ENCODE measurements at regions not wholly inside any gene's neighbourhood (a gene's known extent, or its start where the extent isn't known, plus 50 kb on each side); places are given as distances from the start of the nearest gene placed in this dataset.
A peak's percentile ranks its signal among the peaks of the same experiment; 100 is the strongest.

GRCh38 chr12:111310076-111310870 is 58.6 kb downstream of the PHETA1 start:
- DNase-seq (ENCODE audit: low read depth, low spot score): no peak

GRCh38 chr12:111309584-111309983 is 59.3 kb downstream of the PHETA1 start:
- DNase-seq (ENCODE audit: low read depth, low spot score): no peak

GRCh38 chr12:111308473-111308872 is 60.4 kb downstream of the PHETA1 start:
- no peak for DNase-seq (ENCODE audit: low read depth, low spot score)

DNA sequence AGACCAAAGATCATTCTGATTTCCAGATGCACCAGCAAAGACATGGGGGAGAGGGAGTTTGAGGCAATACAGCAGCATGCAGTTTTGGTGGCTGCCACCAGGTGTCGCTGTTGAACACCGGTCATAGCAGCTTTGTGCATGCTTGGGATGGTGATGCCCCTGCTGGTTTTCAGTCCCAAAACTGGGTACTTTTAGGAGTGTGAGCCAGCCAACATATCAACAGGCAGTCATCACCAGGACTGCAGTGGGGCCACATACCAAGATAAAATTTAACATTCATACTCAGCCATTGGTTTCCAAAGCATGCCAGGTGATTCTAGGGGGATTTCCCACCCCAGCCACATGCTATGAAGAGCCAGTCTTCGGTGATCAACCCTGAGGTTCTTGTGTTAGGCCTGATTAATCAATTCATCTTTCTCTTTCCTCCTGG is 64.2 kb downstream of the PHETA1 start:
- DNase-seq (ENCODE audit: low read depth, low spot score): no peak

- no peak for DNase-seq (ENCODE audit: low read depth, low spot score)
Observed at GRCh38 chr12:111303531-111303930, 65.4 kb downstream of the PHETA1 start.

DNA sequence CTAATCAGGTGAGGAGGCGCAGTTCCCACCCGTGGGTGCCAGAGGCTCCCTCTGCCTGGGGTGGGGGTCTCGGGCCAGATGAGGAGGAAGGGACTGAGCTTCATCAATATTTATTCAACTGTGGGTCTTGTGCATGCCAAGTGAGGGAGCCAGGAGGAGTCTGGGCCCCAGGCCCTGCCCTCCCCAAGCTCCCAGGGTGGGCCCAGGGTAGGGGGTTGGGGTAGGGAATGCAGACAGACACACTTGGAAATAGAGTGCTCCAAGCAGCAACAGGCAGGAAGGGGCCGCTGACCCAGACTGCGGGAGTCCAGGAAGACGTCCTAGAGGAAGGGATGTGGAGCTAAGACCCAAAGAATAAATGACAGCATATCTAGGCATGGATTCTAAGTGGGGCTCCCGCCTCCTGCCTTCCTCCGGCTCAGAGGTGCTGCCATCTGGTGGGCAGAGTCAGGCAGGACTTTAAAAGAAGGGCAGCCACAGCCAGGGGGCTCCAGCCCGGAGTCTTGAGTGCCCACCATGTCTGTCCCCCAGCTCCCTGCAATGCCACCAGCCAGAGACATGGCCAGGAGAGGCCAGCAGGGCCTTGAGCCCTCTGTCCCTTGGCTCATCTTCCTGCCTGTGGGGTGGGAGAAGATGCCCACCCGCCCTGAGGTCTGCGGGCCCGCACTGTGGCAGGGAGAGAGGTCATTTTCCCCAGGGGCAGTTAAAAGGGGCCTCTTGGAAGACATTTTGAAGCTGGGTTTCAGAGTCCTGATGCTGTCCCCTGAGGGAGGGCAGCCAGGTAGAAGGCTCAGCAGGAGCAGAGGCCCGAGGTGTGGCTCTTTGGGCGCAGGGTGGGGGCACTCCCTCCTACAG is 70.1 kb downstream of the PHETA1 start:
- DNase-seq (ENCODE audit: low read depth, low spot score): peak; percentile 24

GRCh38 chr12:111297703-111298426 is 71.0 kb downstream of the PHETA1 start:
- no peak for DNase-seq (ENCODE audit: low read depth, low spot score)

DNA sequence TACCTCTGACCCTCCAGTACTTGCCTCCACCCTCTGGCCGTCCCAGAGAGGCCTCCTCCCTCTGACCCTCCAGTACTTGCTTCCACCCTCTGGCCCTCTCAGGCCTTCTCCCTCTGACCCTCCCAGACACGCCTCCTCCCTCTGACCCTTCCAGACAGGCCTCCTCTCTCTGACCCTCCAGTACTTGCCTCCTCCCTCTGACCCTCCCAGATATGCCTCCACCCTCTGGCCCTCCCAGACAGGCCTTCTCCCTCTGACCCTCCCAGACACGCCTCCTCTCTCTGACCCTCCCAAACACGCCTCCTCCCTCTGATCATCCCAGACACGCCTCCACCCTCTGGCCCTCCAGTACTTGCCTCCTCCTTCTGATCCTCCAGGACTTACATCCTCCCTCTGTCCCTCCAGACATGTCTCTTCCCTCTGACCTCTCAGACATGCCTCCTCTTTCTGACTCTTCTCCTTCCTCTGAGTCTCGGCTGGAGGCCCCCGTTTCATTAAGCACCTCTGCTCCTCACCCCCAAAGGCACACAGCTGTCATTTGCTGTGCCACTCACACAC is 71.9 kb downstream of the PHETA1 start:
- no peak for DNase-seq (ENCODE audit: low read depth, low spot score)

DNA sequence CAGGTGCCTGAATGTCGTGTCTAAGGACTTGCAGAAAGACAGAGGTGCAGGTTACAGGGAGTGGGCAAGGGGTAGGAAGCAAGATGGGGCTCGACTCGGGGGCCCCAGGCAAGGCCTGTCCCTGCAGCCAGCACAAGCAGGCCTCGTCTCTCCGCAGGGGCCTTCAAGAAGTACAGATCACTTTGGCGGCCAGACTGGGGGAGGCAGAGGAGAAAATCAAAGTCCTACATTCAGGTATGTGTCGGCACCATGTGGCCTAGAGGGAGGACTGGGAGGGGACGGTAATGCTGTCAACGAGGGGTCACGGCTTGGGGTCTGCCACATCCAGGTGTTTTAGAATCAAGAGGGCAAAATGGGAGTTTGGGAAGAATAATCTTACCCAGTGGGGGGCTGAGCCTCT is 73.7 kb downstream of the PHETA1 start:
- DNase-seq (ENCODE audit: low read depth, low spot score): no peak

GRCh38 chr12:111293266-111294009 is 75.5 kb downstream of the PHETA1 start:
- DNase-seq (ENCODE audit: low read depth, low spot score): no peak

DNA sequence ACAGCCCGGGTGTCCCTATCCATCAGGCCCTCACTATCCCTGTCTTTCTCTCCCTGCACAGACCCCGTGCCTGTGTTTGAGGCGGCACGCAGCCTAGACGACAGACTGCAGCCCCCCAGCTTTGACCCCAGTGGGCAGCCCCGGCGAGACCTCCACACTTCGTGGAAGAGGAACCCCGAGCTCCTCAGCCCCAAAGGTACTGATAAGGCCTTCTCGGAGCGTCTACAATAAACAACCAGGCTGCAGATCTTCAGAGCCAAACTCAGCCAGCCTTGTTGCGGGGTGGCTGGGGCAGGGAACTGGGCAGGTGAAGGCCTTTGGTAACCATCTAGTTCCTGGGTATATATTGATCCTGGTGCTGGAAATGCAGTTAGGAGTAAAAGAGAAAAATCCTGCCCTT is 77.5 kb downstream of the PHETA1 start:
- no peak for DNase-seq (ENCODE audit: low read depth, low spot score)

GRCh38 chr12:111288771-111289170 is 80.1 kb downstream of the PHETA1 start:
- no peak for DNase-seq (ENCODE audit: low read depth, low spot score)

GRCh38 chr12:111287125-111287900 is 81.6 kb downstream of the PHETA1 start:
- DNase-seq (ENCODE audit: low read depth, low spot score): no peak

- no peak for DNase-seq (ENCODE audit: low read depth, low spot score)
Observed at GRCh38 chr12:111285200-111285599, 83.7 kb downstream of the PHETA1 start.

DNA sequence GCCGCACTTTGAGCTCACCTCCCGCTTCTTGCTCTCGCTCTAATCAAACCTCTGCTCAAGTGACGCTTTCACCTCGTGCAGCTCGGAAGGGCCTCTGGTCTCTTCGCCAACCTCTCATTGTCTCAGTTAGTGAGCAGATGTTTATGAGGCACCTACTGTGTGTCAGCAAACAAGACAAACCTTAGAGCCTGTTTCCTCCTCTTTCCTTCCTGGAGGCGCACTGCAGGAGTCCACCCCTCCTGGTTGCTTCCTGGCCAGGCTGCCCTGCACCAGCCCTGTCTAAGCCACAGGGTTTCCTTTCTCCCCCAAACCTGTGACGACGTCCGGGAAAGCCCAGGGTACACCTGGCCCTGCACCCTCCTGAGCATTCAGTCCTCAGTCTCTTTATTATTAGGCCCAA is 84.2 kb downstream of the PHETA1 start:
- no peak for DNase-seq (ENCODE audit: low read depth, low spot score)

GRCh38 chr12:111283966-111284365 is 84.9 kb downstream of the PHETA1 start:
- no peak for DNase-seq (ENCODE audit: low read depth, low spot score)

GRCh38 chr12:111283521-111283920 is 85.4 kb downstream of the PHETA1 start:
- DNase-seq (ENCODE audit: low read depth, low spot score): no peak

DNA sequence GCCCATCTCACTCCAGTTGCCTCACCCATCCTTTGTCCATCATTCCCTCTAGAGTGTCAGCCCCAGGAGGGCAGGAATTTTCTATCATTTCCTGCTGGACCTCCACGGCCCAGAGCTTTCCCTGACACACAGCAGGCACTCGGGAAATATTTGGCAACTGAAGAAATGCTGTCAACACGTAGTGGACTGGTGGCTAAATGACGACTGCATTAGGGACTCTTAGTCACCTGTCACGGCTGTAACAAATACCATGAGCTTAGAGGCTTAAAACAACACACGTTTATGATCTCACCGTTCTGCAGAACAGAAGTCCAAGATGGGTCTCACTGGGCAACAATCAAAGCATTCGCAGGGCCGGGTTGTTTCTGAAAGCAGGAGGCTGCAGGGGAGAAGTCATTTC is 91.3 kb downstream of the PHETA1 start:
- no peak for DNase-seq (ENCODE audit: low read depth, low spot score)

GRCh38 chr12:111276146-111276545 is 92.7 kb downstream of the PHETA1 start:
- DNase-seq (ENCODE audit: low read depth, low spot score): no peak

DNA sequence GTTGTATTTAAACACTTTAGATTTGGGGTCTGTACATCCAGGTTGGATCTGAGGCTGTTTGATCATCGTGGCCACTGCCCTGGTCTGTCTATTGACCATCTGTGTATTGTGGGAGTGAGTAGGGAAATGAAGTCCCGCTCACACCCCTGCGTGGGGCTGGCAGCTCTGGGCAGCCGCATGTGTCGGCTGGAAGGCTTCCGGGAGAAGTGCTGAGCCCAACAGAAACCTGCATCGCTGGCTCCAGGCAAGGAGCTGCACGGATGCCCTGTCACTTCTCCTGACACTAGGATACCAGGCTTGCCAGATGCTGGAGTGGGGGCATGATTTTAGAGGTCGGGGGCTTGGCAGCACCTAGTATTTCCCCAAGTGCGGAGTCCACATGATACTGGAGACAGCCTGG is 93.6 kb downstream of the PHETA1 start:
- DNase-seq (ENCODE audit: low read depth, low spot score): no peak
